DOHH2 (cell line): ENCODE measurements at regions not wholly inside any gene's neighbourhood (a gene's known extent, or its start where the extent isn't known, plus 50 kb on each side); places are given as distances from the start of the nearest gene placed in this dataset.

Experiments used
- H3F3A ChIP-seq: fragments of 200-600 bp; sonication (generic), shearing (Covaris generic); 2 replicates; pipeline ENCODE4 v1.6.0; 2016; ENCODE audit warnings: antibody characterized with exemption, mild to moderate bottlenecking; ENCODE audit not compliant: control insufficient read depth, insufficient read depth
- H3K27ac ChIP-seq: fragments of 200-600 bp; sonication (generic); 2 replicates; pipeline ENCODE4 v1.5.1; 2014; ENCODE audit warnings: low read depth, mild to moderate bottlenecking, low read length, moderate library complexity
- H3K27me3 ChIP-seq: fragments of 200-600 bp; sonication (generic); 2 replicates; pipeline ENCODE4 v1.6.1; 2014; ENCODE audit warnings: mild to moderate bottlenecking, low read length, mixed read lengths; ENCODE audit not compliant: control insufficient read depth
- H3K36me3 ChIP-seq: fragments of 200-600 bp; sonication (generic); 2 replicates; pipeline ENCODE4 v1.6.1; 2014; ENCODE audit warnings: mild to moderate bottlenecking, low read length, moderate library complexity, mixed read lengths; ENCODE audit not compliant: control insufficient read depth
- H3K4me1 ChIP-seq: fragments of 200-600 bp; sonication (generic); 2 replicates; pipeline ENCODE4 v1.6.1; 2014; ENCODE audit warnings: mild to moderate bottlenecking, low read length, mixed read lengths; ENCODE audit not compliant: control insufficient read depth
- H3K4me2 ChIP-seq: fragments of 200-600 bp; sonication (generic); 2 replicates; pipeline ENCODE4 v1.6.0; 2014; ENCODE audit warnings: mild to moderate bottlenecking, low read length, moderate library complexity
- H3K4me3 ChIP-seq: fragments of 200-600 bp; sonication (generic); 2 replicates; pipeline ENCODE4 v1.5.1; 2014; ENCODE audit warnings: mild to moderate bottlenecking, low read length, mixed read lengths
- H3K79me2 ChIP-seq: fragments of 200-600 bp; sonication (generic); 2 replicates; pipeline ENCODE4 v1.6.1; 2014; ENCODE audit warnings: mild to moderate bottlenecking, low read length, mixed read lengths; ENCODE audit not compliant: control insufficient read depth
- H3K9me2 ChIP-seq: fragments of 200-600 bp; sonication (generic); replicated peaks from 2 replicates; pipeline ENCODE4 v1.6.1; 2014; ENCODE audit warnings: mild to moderate bottlenecking, low read length, mixed read lengths; ENCODE audit not compliant: control insufficient read depth
- H3K9me3 ChIP-seq: fragments of 200-600 bp; sonication (generic); 2 replicates; pipeline ENCODE4 v1.6.1; 2014; ENCODE audit warnings: antibody characterized with exemption, low read length, mixed read lengths; ENCODE audit not compliant: control insufficient read depth, insufficient read depth
- H4K20me1 ChIP-seq: fragments of 200-600 bp; sonication (generic); 2 replicates; pipeline ENCODE4 v1.6.0; 2014; ENCODE audit warnings: low read depth, mild to moderate bottlenecking, antibody characterized with exemption, low read length, moderate library complexity; ENCODE audit not compliant: control insufficient read depth, insufficient read depth
- CTCF ChIP-seq: fragments of 200-600 bp; sonication (generic); IDR thresholded peaks from one replicate; pipeline ENCODE4 v1.5.1; 2014; ENCODE audit warnings: antibody characterized with exemption, mild to moderate bottlenecking, low read depth, low read length; ENCODE audit not compliant: poor library complexity, severe bottlenecking
- EZH2phosphoT487 ChIP-seq: fragments of 200-600 bp; sonication (generic); IDR thresholded peaks from 2 replicates; pipeline ENCODE4 v1.6.1; 2017; ENCODE audit warnings: borderline replicate concordance, mild to moderate bottlenecking, antibody characterized with exemption, low read length, moderate library complexity, mixed read lengths

DNA sequence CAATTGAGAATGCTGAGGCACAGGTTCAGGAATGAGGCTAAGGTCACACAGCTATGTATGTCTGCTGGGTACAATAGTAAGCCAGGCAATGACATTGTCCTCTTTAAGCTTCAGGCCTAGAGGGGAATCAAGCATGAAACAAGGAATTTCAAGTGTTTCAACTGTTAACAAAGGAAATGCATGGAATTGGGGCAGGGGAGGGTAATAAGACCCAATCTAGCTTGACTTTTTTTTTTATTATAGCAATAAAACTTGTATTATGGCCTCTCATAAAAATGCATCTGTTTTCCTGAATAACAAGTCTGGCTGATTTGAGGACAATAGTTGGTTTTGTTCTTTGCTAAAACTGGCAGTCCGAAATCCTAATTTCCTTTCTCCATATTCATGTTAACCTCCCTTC, 336.7 kb downstream of the CBLN4 start:
- no peaks in the 10 kb centered on the region for H3K9me2 ChIP-seq
- no peaks in the 10 kb centered on the region for H3K9me3 ChIP-seq
- TF ChIP-seq EZH2phosphoT487, result no peak
- no peak for TF ChIP-seq CTCF
- no peaks in the 10 kb centered on the region for H3K36me3 ChIP-seq
- H4K20me1 ChIP-seq, result no peaks in the 10 kb centered on the region
- no peaks in the 10 kb centered on the region for H3F3A ChIP-seq
- no peak overlapping the region for H3K27ac ChIP-seq
- no peaks in the 10 kb centered on the region for H3K79me2 ChIP-seq
- H3K4me2 ChIP-seq, result no peak overlapping the region
- H3K4me1 ChIP-seq, result no peaks in the 10 kb centered on the region
- no peaks in the 10 kb centered on the region for H3K27me3 ChIP-seq
- H3K4me3 ChIP-seq, result no peak overlapping the region

DNA sequence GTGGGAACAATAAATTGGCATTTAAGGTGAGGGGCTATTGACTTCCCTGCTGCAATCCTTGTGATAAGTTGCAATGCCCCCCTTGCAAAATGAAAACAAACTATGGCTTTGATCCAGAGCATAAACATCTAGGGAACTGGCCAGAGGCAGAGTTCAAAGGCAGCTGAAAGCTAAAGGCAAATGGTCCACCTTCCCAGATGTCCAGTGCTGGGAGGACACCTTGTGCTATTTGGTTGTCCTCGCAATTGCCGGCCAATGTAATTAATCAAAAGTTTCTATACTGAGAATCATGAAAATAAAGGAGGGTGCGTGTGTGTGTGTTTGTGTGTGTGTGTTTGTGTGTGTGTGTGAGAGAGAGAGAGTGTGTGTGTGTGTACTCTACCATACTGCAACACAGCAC, 337.4 kb downstream of the CBLN4 start:
- TF ChIP-seq EZH2phosphoT487 (no peak), CTCF (no peak)
- Histone ChIP-seq H3K4me2 (no peak overlapping the region), H3K9me3 (no peaks in the 10 kb centered on the region), H3K79me2 (no peaks in the 10 kb centered on the region), H3K27ac (no peak overlapping the region), H4K20me1 (no peaks in the 10 kb centered on the region), H3K4me1 (no peaks in the 10 kb centered on the region), H3K27me3 (no peaks in the 10 kb centered on the region), H3F3A (no peaks in the 10 kb centered on the region), H3K36me3 (no peaks in the 10 kb centered on the region), H3K9me2 (no peaks in the 10 kb centered on the region), H3K4me3 (no peak overlapping the region)

- no peaks in the 10 kb centered on the region for H3K9me2 ChIP-seq
- H3K4me3 ChIP-seq, result no peak overlapping the region
- no peaks in the 10 kb centered on the region for H3K79me2 ChIP-seq
- no peaks in the 10 kb centered on the region for H3K4me1 ChIP-seq
- no peaks in the 10 kb centered on the region for H3F3A ChIP-seq
- H3K9me3 ChIP-seq, result no peaks in the 10 kb centered on the region
- H3K27me3 ChIP-seq, result no peaks in the 10 kb centered on the region
- no peaks in the 10 kb centered on the region for H3K36me3 ChIP-seq
- H3K27ac ChIP-seq, result no peak overlapping the region
- TF ChIP-seq EZH2phosphoT487 (no peak), CTCF (no peak)
- H3K4me2 ChIP-seq, result no peak overlapping the region
- no peaks in the 10 kb centered on the region for H4K20me1 ChIP-seq
Observed at GRCh38 chr20:55667024-55667423, 338.3 kb downstream of the CBLN4 start.

- Histone ChIP-seq H3K4me3 (no peak overlapping the region), H3K27me3 (no peaks in the 10 kb centered on the region), H3K36me3 (no peaks in the 10 kb centered on the region), H3K4me2 (no peak overlapping the region), H3K79me2 (no peaks in the 10 kb centered on the region), H3K9me3 (no peaks in the 10 kb centered on the region), H3K4me1 (no peaks in the 10 kb centered on the region), H4K20me1 (no peaks in the 10 kb centered on the region), H3K9me2 (no peaks in the 10 kb centered on the region), H3F3A (no peaks in the 10 kb centered on the region), H3K27ac (no peak overlapping the region)
- no peak for TF ChIP-seq CTCF
- TF ChIP-seq EZH2phosphoT487, result no peak
Observed at GRCh38 chr20:55656231-55656775, 349.0 kb downstream of the CBLN4 start.
